LNCAP (cell line): ENCODE measurements at regions not wholly inside any gene's neighbourhood (a gene's known extent, or its start where the extent isn't known, plus 50 kb on each side); places are given as distances from the start of the nearest gene placed in this dataset.

Experiments used
- CTCF ChIP-seq: fragments of 450-650 bp; IDR thresholded peaks from 2 replicates; pipeline ENCODE4 v1.5.1; 2017; ENCODE audit warnings: mild to moderate bottlenecking

GRCh38 chr3:78050276-78051065, 1010.6 kb downstream of the ROBO2 start:
- TF ChIP-seq CTCF: no peak

- no peak for TF ChIP-seq CTCF
Measured at GRCh38 chr3:78052746-78053145, 1012.8 kb downstream of the ROBO2 start.

- TF ChIP-seq CTCF: no peak
Measured at GRCh38 chr3:78066287-78066686, 1026.4 kb downstream of the ROBO2 start.

- no peak for TF ChIP-seq CTCF
Measured at GRCh38 chr3:78070188-78070587, 1030.3 kb downstream of the ROBO2 start.

- TF ChIP-seq CTCF: no peak
Measured at GRCh38 chr3:78076379-78076778, 1036.5 kb downstream of the ROBO2 start.

- no peak for TF ChIP-seq CTCF
Measured at GRCh38 chr3:78077178-78077577, 1037.3 kb downstream of the ROBO2 start.

- TF ChIP-seq CTCF: no peak
Measured at GRCh38 chr3:78077842-78078241, 1037.9 kb downstream of the ROBO2 start.

- TF ChIP-seq CTCF: no peak
Measured at GRCh38 chr3:78079514-78079913, 1039.6 kb downstream of the ROBO2 start.
